Cerebellar nuclear complex (tissue), 1 donor: ENCODE measurements at regions not wholly inside any gene's neighbourhood (a gene's known extent, or its start where the extent isn't known, plus 50 kb on each side); places are given as distances from the start of the nearest gene placed in this dataset.
"Not testable (repeated sequence)": the region's sequence is repeated elsewhere in the genome, so short reads cannot be mapped to it uniquely, and the experiment has no call there.

Source experiments
- DNase-seq, 2 experiments: peaks; one replicate each; lab custom pipeline; 2025; lab: John Stamatoyannopoulos, UW

DNA sequence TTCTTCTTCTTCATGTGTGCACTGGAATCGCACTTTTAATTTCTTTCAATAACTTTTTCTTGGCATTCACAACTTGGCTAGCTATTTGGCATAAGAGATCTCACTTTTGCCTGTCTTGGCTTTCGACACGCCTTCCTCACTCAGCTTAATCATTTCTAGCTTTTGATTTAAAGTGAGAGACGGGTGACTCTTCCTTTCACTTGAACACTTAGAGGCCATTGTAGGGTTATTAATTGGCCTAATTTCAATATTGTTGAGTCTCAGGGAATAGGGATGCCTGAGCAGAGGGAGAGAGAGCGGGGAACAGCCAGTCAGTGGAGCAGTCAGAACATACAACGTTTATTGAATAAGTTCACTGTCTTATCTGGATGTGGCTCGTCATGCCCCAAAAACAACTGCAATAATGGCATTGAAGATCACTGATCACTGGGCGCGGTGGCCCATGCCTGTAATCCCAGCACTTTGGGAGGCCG, 200.3 kb downstream of the SEC14L1 start:
- DNase-seq = no peak

DNA sequence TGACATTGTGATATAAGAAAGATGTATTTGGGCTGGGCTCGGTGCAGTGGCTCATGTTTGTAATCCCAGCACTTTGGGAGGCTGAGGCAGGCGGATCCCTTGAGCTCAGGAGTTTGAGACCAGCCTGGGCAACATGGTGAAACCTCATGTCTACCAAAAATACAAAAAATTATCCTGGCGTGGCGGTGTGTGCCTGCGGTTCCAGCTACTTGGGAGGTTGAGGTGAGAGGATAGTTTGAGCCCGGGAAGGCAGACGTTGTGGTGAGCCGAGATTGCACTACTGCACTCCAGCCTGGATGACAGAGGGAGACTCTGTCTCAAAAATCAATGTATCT, 201.9 kb downstream of the SEC14L1 start:
- not testable (repeated sequence) for DNase-seq

DNA sequence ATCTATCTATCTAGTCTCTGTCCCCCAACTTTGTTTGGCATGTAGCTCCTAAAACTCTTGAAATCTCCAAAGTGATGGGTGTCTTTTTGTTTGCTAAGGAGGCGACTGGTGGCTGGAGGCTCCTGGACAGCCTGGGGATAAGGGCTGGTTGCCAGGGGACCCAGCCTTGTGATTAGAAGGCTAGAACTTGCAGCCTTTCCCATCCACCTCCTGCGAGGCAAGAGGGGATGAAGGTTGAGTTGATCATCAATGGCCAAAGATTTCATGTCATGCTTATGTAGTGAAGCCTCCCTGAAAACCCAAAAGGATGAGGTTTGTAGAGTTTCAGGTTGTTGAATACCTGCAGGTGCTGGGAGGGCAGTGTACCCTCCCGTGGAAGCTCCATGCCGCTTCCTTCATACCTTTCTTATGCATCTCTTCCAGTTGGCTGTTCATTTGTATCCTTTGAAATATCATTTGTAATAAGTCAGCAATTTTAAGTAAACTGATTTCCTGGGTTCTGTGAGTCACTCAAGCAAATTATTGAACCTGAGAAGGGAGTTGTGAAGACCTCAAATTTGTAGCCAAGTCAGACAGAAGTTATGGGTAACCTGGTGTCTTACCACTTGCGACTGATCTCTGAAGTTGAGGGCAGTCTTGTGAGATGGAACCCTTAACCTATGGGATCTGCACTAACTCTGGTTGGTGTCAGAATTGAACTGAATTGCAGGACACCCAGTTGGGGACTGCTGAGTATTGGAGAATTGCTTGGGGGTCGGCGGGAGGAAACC, 202.4 kb downstream of the SEC14L1 start:
- no peak for DNase-seq

DNA sequence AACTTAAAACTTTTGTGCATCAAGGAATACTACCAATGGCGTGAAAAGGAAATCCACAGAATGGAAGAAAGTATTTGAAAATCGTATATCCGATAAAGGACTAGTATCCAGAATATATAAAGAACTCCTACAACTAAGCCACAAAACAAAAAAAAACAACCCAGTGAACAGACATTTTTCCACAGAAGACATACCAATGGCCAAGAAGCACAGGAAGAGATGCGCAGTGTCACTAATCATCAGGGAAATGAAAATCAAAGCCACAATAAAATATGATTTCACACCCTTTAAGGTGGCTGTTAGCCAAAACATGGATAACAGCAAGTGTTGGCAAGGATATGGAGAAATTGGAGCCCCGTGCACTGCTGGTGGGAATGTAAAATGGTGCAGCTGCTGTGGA, 203.3 kb downstream of the SEC14L1 start:
- DNase-seq = no peak

DNA sequence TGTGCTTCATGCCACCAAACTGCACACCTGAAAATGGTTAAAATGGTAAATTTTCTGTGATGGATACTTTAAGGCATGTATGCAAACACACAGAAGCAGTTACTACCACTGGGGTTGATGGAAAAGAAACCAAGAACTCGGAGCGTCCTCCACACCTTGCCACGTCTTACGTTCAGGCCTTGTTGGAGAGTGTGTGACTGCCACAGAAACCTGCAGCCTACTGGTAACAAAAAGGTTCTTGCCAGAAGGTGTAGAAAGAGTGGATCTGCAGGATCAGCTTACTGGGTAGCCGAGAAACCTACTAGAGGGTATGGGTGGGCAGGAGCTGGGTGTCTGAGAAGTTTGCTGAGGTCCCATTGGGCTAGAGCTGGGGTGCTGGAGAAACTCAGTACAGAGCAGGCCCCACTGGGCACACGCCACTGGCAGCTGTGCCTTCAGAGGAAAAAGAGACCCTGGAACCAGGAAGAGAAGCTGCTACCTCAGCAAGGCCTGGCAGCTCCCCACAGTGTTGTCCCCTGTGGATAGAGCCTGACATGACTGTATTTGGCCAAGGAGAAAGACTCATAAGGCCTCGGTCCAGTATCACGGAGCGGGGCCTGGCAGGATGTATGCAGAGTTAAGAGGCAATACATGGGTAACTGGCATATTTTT, 204.6 kb downstream of the SEC14L1 start:
- no peak for DNase-seq

DNA sequence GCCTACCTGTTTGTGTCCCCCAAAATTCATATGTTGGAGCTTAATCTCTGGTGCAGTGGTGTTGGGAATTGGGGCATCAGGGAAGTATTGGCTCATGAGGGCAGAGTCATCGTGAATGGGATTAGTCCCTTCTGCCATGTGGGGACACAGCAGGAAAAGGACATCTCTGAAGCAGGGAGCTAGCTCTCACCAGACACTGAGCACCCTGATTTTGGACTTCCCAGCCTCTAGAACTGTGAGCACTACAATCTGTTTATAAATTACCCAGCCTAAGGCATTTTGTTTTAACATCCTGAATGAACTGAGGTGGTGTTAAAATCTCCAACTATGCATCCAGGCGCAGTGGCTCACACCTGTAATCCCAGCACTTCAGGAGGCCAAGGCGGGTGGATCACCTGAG, 206.0 kb downstream of the SEC14L1 start:
- no peak for DNase-seq

DNA sequence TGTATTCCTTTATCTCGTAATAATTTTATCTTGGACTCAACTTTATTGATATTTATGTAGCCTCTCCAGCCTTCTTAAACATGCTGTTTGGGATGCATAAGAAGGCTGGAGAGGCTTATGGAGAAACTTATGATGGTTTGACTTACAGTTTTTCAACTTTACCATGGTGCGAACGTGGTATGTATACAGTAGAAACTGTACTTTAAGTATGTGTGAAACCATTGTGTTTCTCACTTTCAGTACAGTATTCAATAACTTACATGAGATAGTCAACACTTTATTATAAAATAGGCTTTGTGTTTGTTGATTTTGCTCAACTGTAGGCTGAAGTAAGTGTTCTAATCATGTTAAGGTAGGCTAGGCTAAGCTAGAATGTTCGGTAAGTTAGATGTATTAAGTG, 206.8 kb downstream of the SEC14L1 start:
- no peak for DNase-seq

DNA sequence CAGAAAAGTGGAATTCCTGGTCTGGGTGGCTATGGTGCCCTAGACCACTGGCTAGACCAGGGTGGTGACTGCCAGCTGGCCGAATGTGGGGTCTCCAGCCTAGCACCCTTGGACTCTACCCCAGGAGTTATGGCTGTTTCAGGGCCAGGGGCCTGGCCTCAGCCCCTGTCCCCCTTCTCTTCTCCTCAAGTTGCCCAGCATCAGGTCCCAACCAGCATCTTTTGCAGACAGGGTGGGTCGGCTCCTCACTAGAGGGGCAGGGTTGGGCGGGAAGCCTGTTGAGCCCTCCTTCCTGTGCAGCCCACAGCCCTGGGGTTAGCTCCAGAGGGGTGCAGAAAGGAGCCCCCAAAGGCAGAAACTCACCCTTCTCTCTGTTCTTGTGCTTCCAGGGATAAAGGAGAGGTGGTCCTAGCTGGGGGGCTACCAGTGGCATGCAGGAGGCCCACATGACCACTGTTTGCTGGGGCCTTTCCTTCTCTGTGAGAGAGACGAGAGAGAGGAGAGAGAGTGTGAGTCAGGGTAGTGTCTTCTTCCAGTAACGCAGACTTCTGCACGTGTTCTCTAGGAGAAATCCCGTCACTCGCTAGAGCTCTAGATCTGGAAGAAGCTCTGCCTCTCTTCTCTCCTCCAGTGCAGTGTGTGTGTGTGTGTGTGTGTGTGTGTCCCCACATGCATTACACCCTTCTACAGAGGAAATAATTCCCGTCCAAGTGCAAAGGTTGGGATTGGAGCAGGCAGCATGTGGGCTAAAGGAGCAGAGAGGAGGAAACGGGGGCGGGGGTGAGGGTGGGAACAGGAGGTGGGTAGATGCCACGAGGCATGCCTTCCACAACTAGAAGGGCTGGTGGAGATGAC, 209.4 kb downstream of the SEC14L1 start:
- no peak for DNase-seq

DNA sequence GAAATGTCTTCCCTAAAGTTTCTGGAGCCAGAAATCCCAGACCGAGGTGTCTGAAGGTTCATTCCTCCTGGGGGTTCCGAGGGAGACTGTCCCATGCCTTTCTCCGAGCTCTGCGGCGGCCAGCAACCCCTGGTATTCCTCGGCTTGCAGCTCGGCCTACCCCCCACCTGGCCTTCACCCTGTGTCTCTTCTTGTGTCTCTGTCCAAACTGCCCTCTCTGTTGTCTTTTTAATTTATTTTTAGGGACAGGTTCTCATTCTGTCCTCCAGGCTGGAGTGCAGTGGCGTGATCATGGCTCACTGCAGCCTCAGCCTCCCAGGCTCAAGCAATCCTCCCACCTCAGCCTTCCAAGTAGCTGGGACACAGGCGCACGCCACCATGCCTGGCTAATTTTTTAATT, 211.7 kb downstream of the SEC14L1 start:
- DNase-seq = no peak

DNA sequence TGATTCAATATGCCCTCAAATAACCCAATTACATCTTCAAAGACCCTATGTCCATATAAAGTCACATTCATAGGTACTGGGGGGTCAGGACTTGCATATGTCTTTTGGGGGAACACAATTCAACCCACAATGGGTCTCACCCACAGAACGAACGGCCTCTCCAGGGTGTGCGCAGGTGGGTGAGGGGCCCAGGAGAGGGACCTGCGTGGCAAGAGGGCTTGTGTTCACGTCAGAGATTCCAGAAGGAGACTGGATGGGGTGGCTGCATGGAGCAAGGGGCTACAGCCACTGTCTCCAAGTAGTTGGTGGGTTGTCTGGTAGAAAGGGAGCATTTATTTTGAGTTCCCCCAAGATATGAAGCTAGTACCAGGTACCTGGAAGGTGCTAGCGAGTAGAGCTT, 212.2 kb downstream of the SEC14L1 start:
- no peak for DNase-seq

DNA sequence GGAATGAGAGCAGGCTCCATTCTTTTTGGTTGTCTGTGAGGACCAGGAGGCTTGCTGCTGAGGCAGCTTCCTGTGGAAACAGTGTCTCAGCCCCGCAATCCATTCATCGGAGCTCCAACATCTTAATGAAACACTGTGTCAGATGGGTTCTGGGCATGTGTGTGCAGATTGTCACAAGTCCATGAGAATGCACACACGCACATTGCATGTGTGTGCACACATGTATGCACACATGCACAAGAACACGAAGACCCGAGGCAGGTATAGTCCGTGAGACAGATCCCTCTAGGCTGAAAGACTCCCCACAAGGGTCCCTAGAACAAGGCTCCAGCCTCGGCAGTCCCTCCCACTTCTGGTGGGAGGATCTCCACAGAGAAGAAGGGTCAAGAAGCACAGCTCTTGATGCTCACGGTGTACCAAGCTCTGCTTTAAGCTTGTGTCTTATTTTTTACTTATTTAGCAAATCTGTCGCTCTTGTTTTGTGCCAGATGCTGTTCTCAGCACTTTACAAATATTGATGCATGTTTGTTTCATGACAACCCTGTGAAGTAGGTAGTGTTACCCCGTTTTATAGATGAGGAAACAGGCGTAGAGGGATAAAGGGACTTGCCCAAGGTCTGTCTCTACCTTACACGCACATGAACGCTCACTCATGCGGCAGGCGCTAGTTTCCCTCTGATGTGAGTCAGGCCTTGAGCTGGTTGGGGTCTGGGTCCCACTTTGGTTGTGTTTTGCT, 213.1 kb downstream of the SEC14L1 start:
- no peak for DNase-seq

DNA sequence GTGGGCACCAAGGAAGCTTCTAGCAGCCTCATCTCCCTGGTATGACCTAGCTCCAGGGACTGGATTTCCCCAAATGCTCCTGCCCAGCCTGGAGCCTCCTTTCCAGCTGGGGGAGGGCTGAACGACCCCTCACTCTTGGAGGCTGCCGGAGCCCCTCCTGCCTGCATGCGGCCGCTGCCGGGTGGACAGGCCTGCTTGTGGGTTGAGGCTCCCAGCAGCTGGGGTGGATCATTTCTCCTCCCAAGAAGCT, 213.6 kb downstream of the SEC14L1 start:
- no peak for DNase-seq

DNA sequence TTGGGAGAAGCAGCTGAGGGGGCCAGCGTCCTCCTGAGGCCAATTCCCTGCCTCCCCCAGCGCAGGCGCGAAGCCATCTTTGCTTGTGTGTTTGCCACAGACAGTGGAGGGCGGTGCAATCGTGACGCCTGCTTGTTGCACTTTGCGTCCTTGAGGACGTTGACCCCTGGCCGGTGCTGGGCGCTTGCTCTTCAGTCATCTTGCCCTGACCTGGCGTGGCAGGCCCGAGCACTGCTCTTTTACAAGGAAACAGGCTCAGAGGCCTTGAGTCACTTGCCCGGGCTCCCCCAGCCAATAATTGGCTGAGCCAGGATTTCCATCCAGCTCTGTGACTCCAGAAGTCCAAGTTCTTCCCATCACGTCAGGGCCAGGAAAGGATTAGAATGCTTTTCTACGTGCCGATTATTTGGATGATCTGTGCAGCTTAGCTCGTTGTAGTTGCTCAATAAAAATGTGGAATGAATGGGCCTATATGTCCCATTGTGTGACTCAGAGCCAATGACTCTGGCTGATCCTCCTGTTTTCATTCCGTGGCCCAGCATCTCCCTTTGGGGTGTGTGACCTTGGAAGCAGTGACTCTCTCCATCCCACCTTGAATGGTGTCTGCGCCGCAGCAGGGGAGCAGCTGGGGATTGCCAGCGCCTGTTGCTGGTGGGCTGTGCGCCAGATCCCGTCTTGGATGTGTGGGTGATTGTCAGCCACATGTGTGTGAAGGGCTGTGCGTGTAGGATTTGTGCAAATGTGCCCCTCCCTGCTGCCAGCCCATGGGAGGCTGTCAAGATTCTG, 214.1 kb downstream of the SEC14L1 start:
- no peak for DNase-seq

DNA sequence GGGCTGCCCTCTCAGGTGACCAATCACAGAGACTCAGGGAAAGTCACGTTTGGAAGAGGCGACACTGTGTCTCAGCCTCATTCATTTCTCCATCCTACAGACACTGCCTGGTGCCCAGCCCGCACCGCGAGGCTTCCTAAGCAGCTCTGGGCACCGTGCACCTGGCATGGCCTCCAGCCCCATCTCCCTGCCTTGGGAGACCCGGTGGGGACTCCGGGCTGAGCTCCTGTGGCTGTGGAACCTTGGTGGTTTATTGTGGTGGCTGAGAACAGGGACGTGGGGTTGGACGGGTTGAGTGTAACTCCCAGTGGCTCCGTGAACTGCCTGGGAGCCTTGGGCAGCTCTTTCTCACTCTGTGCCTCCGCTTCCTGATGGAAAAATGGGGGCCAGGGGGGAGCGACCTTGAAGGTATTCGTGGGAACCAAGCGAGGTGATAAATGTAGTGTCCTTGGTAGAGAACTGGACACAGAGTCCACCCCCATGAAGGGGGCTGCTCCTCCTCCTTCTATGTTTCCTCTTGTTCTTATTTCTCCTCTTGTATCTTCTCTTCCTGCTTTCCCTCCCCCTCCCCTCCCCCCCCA, 215.4 kb downstream of the SEC14L1 start:
- DNase-seq = no peak

DNA sequence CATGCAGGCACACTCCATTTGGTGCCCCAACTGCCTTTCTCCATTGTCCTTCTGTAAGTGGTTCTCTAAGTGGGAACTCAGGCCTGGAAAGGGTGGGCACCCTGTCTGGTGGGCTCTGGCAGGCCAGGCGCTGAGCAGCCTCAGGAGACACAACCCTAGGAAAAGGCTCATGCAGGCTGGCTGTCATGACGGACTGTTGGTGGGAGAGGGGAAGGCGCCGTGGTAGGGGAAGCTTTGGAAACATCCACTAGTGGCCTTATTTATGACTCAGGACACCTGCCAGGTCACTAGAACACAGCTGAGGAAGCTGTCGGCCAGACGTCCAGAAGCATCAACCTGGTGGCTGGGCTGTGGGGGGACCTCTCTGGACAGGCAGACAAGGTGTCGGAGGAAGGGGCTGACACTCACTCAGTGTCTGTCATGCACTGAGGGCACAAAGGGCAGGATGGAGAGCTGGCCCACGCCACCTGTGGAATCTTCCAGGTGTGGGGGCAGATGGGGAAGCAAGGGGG, 216.0 kb downstream of the SEC14L1 start:
- no peak for DNase-seq

DNA sequence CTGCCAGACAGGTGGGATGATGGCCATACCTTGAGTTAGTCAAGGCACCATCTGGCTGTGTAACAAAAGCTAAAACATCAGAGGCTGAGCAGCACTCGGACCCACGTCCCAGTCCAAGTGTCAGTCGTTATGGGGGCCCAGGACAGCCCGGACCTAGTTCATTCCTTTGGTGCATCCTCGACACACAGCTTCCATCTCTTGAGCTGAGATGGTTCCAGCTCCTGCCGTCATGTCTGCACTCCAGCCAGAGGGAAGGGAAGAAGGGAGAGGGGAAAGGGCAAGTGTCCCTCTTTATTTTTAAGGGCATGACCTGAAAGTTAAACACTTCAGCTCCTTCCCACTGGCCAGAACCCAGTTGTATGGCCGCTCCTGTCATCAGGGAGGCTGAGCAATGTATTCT, 218.0 kb downstream of the SEC14L1 start:
- DNase-seq = no peak

DNA sequence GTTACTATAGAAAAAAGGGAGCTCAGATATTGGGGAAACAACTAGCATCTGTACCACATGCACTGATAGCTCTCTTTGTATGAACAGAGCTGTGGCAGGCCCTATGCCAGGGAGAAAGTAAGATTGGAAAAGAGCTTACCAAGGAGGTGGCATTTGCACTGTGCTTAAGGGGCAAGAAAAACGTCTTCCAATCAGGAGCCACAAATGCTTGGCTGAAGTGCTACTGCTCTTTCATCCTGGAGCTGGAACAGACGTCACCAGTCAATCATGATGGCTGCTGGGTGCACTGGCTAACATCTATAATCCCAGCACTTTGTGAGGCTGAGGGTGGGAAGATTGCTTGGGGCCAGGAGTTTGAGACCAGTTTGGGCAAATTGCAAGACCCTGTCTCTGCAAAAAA, 218.5 kb downstream of the SEC14L1 start:
- no peak for DNase-seq

DNA sequence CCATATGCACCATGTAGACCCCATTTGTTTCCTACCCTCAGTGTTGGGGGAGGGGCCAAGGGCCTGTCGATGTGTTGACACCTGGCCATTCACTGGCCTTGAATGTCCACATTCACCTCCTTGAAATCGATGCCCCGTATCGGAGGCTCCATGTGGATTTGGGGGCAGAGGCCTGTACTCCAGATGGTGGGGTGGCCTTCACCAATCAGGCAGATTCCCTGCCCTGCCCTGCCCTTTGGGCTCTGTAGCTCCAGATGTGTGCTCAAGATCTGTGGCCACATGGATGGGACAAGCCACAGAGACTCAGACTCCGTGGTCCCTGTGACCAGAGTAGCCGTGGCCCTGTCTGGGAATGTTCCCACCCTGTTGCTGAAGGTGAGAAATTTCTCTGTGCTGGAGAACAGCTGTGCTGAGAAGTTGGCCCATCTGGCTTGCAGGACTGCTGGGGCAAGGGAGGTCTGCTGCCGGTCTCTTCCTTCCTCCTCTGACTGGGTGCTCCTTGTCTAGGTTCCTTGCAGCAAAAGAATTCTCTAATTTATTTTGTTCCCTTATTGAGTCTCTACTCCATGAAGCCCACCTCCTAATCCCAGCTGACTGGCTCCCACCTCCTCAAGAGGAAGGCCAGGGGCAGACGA, 221.3 kb downstream of the SEC14L1 start:
- no peak for DNase-seq

DNA sequence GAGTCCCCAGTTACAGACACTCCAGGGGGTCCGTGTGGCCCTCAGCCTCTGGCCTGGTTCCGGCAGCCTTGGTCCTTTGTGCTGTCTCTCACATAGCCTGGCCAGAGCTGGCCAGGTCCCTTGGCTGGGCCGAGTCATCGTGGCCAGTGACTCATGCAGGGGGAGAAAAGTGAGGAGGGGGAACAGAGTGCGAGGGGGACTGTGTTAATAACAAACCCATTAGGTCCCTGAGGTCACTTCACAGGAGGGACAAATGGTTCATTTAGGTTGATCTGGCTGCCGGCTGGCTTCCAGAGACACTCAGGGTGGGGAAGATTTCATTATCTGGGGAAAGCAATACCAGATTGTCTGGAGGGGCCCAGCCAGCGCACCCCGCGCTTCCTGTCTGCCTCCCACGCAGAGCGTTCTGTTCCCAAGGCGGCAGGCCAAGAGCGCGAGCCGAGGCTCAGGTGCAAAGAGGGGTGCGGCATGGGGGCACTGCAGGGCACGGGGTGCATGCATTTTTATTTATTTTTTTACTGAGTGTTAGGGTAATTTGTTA, 223.1 kb downstream of the SEC14L1 start:
- DNase-seq = no peak

DNA sequence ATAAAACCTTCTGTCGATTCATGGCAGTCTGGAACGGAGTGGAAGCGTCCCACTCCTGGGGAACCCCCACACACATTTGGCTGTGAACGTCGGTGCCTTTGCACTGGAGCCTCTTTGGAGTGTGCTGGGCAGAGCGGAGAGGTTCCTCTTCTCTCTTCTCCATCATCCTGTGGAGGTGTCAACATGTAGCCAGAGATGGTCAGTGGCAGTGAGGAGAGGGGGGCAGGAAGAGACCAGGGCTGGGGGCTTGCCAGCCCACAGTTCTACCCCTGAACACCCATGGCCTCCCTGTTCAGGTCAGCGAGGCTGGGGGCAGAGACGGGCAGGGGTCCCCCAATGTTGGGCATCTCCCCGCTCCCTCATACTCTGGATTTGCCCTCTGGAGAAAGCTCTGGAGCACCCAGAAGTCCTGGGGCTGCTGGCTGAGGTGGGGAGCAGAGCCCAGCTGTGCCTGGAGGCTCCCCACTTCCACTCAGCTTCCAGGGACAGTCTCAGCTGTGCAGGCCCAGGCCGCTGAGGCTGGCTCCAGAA, 223.7 kb downstream of the SEC14L1 start:
- DNase-seq = no peak
